Epithelial cell of esophagus (primary cell): ENCODE measurements at regions not wholly inside any gene's neighbourhood (a gene's known extent, or its start where the extent isn't known, plus 50 kb on each side); places are given as distances from the start of the nearest gene placed in this dataset.

Source experiments
- DNase-seq: peaks from one replicate; pipeline ENCODE4 v3.0.0; 2010; ENCODE audit warnings: low read depth
- H3K4me3 ChIP-seq: 2 replicates; pipeline ENCODE4 v1.5.1; 2011; ENCODE audit warnings: mild to moderate bottlenecking, low read length, control low read depth
- TF ChIP-seq, protein P1 (sequence below): IDR thresholded peaks from 2 replicates; pipeline ENCODE4 v1.5.1; 2011; ENCODE audit warnings: low read depth, mild to moderate bottlenecking, low read length, control low read depth, inconsistent platforms; ENCODE audit not compliant: insufficient read depth; ENCODE audit errors: missing control alignments

DNA sequence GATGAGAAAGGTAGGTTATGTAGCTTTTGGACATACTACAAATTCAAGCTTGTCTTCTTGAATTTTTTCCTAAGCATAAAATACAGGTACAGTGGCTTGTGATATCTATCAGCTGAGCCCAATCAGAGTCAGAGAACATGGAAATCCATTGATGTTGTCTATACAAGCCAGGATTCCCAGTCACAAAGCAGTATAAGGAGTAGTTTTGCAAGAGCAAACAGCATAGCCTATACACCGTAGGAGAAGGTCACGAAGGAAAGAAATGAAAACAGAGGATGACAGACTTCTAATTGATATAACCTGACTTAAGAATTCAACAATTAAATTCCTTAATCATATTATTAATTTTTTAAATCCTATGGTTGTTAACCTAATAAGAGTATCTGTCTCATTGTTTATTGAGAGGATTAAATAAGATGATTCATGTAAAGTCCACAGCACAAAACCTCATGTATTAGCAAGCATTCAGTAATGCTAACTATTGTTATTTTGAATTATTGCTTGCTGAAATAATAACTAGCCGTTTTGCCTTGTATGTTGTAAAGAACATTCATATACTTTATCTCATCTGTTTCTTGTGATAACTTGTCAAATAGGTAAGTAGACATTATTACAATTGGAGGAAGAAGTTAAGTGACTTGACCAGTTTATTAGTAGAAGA lies 276.6 kb upstream of the ZPLD1 start:
- no peak overlapping the region for H3K4me3 ChIP-seq
- DNase-seq, result peak; percentile 84
- TF ChIP-seq, protein P1, sequence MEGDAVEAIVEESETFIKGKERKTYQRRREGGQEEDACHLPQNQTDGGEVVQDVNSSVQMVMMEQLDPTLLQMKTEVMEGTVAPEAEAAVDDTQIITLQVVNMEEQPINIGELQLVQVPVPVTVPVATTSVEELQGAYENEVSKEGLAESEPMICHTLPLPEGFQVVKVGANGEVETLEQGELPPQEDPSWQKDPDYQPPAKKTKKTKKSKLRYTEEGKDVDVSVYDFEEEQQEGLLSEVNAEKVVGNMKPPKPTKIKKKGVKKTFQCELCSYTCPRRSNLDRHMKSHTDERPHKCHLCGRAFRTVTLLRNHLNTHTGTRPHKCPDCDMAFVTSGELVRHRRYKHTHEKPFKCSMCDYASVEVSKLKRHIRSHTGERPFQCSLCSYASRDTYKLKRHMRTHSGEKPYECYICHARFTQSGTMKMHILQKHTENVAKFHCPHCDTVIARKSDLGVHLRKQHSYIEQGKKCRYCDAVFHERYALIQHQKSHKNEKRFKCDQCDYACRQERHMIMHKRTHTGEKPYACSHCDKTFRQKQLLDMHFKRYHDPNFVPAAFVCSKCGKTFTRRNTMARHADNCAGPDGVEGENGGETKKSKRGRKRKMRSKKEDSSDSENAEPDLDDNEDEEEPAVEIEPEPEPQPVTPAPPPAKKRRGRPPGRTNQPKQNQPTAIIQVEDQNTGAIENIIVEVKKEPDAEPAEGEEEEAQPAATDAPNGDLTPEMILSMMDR, result no peak

DNA sequence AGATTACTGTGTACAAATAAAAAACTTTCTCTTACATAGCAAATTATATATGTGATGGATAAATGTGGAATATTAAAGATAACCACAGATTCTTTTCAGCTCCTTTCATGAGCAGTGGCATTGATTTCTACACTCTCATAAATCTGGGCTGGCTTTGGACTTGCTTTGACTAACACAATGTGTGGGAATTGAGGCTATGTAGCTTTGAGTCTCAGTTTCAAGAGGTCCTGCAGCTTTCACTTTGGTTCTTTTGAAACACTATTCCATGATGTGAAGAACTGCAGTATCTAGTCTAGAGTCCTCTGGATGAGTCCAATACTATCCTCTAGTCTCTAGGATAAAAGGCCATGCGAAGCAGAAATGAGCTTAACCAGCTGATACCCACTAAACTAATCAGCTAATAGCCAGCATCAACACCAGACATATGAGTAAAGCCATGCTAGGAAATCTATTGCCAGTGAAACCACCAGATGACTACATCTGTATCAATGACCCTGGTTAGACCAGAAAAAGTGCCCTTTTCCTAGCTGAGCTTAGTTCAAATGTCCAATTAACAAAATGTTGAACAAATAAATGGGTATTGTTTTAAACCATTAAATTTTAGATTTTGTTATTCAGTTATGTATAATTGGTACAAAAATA lies 274.9 kb upstream of the ZPLD1 start:
- H3K4me3 ChIP-seq, result no peak overlapping the region
- no peak for DNase-seq
- TF ChIP-seq, protein P1, result no peak

DNA sequence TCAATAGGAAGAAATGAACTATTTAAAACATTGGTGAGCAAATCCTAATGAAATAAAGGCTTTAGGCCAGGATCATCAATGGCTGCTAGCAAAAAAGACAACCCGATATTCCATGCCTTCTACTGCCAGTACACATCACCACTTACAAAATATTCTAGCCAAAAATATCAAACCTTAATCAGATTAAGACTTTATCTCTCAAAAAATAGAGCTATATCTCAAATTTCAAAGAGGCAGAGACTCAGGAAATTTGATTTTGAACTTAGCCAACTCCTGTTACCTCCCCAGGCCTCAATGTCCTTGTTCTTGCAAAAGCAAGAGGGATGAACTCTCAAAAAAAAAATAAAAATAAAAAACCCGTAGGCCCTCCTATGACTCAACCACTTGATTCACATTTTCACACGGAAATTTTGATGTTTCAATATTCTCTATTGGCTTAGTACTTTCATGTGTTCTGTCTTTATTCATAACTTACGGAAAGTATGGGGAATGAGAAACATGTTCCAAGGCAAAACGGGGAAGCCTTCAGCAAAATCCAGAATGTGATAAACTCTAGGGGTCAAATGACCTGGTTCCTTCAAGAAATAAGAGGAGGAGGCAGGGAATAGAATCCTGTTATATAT lies 273.3 kb upstream of the ZPLD1 start:
- peak; percentile 52 for DNase-seq
- TF ChIP-seq, protein P1, result no peak
- no peak overlapping the region for H3K4me3 ChIP-seq

DNA sequence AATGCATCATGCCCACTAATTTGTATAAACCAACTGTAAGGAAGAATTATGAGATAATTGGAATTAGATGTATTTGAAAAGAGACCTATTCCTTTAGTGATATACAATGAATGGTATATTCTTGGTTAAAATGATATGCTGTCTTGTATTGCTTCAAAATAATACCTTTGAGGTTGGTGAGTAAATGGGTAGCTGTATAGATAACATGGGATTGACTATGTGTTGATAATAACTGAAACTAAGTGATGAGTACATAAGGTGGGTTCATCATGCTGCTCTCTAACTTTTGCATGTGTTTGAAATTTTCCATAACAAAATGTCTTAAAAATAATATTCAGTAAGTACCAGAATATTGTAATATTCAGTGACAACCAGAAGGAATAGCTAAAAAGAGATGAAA lies 272.6 kb upstream of the ZPLD1 start:
- no peak for DNase-seq
- TF ChIP-seq, protein P1, result no peak
- no peak overlapping the region for H3K4me3 ChIP-seq

DNA sequence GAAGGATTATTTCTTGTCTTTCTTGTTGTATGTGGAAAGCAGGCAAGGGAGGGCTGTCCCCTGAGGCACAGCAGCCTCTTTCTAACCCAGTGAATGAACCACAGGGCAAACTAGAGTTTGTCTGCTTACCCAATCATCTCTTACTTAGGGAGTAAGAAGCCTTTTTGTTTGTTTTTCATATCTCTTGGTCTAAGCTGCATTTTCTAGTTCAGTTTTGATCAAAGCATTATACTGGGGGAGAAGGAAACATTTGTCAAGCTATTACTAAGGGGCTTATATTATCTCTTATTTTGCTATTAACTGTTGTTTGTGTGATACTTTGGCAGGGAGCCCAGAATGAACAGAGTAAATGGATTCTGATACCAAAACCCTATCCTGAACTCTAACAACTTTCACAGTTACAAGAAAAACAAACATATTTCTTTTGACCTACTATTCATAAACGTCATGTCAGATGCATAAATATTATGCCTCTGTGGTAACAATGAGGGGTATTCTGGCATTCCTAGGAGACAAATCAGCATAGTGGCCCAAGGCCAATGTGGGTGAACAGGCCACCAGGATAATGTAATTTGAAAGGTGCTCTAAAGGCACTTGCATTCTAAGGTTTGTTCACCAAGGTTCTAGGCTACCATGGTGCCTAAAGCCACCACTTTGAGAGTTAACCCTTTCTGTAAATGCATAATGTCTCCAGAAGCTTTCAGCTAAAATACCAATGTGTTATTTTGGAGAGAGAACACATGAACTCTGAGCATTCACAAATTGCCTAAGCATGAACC lies 271.6 kb upstream of the ZPLD1 start:
- H3K4me3 ChIP-seq, result no peak overlapping the region

DNA sequence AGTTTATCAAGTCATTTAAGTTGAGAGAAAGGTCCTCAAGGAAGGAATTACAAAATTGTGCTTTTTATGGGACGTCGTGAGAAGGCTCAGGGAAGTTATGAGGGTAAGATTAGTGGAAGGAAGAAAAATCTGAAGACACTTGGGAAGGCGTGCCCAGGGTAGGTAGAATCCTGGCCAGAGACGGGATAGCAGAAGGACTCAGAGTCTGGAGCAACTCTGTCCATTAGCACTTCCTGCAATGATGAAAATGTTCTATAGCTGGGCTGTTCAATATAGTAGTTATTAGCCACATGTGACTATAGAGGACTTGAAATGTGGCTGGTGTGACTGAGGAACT lies 271.0 kb upstream of the ZPLD1 start:
- DNase-seq, result peak; percentile 48
- H3K4me3 ChIP-seq, result no peak overlapping the region
- TF ChIP-seq, protein P1, result no peak

More for the DNA sequence above, 271.6 kb upstream of the ZPLD1 start:
- DNase-seq, result peak; percentile 74
- TF ChIP-seq, protein P1, result no peak
